Neutrophil (primary cell): ENCODE measurements at regions not wholly inside any gene's neighbourhood (a gene's known extent, or its start where the extent isn't known, plus 50 kb on each side); places are given as distances from the start of the nearest gene placed in this dataset.
"Not testable (repeated sequence)": the region's sequence is repeated elsewhere in the genome, so short reads cannot be mapped to it uniquely, and the experiment has no call there.

Experiments used
- H3K27ac ChIP-seq: fragments of 200-600 bp; sonication (generic); 2 replicates; pipeline ENCODE4 v1.5.1; 2016; ENCODE audit warnings: mild to moderate bottlenecking, moderate library complexity
- H3K27me3 ChIP-seq: fragments of 200-600 bp; sonication (generic); 2 replicates; pipeline ENCODE4 v1.6.0; 2016; ENCODE audit warnings: mild to moderate bottlenecking
- H3K36me3 ChIP-seq: fragments of 200-600 bp; sonication (generic); 2 replicates; pipeline ENCODE4 v1.5.1; 2017
- H3K4me1 ChIP-seq, 2 experiments: fragments of 200-600 bp in 1 of 2; sonication (generic) in 1 of 2; 1 replicate in 1 of 2; 2 replicates in 1 of 2; pipeline versions ENCODE4 v1.5.1 to v1.6.1; 2013 to 2016; ENCODE audit warnings: low read depth in 1 of 2, low read length in 1 of 2, mild to moderate bottlenecking in 1 of 2, moderate library complexity in 1 of 2; ENCODE audit not compliant: control insufficient read depth in 1 of 2, insufficient read depth in 1 of 2
- H3K4me3 ChIP-seq, 2 experiments: fragments of 200-600 bp in 1 of 2; sonication (generic) in 1 of 2; 1 replicate in 1 of 2; 2 replicates in 1 of 2; pipeline ENCODE4 v1.5.1; 2013 to 2016; ENCODE audit warnings: low read depth in 1 of 2, low read length in 1 of 2, mild to moderate bottlenecking in 1 of 2, moderate library complexity in 1 of 2
- H3K9me3 ChIP-seq: fragments of 200-600 bp; sonication (generic); 2 replicates; pipeline ENCODE4 v1.5.1; 2016
- CTCF ChIP-seq: fragments of 200-600 bp; sonication (generic); IDR thresholded peaks from 2 replicates; pipeline ENCODE4 v1.5.1; 2016; ENCODE audit warnings: antibody characterized with exemption

- Histone ChIP-seq H3K36me3 (no peaks in the 10 kb centered on the region), H3K4me1 (no peaks in the 10 kb centered on the region), H3K9me3 (no peaks in the 10 kb centered on the region), H3K4me3 (no peak overlapping the region), H3K27ac (no peak overlapping the region), H3K27me3 (no peaks in the 10 kb centered on the region)
- no peak for TF ChIP-seq CTCF
Observed at GRCh38 chr3:103863381-103863780, 1428.6 kb downstream of the ZPLD1 start.

GRCh38 chr3:103866113-103866512, 1431.3 kb downstream of the ZPLD1 start:
- TF ChIP-seq CTCF: no peak
- H3K27ac ChIP-seq: no peak overlapping the region
- H3K4me1 ChIP-seq: no peaks in the 10 kb centered on the region
- H3K27me3 ChIP-seq: no peaks in the 10 kb centered on the region
- H3K4me3 ChIP-seq: no peak overlapping the region
- H3K36me3 ChIP-seq: no peaks in the 10 kb centered on the region
- H3K9me3 ChIP-seq: no peaks in the 10 kb centered on the region

- Histone ChIP-seq H3K9me3 (no peaks in the 10 kb centered on the region), H3K27me3 (no peaks in the 10 kb centered on the region), H3K4me1 (no peaks in the 10 kb centered on the region), H3K36me3 (no peaks in the 10 kb centered on the region), H3K27ac (no peak overlapping the region), H3K4me3 (no peak overlapping the region)
- TF ChIP-seq CTCF: no peak
Observed at GRCh38 chr3:103873021-103873420, 1438.2 kb downstream of the ZPLD1 start.

- H3K4me3 ChIP-seq: no peak overlapping the region
- H3K4me1 ChIP-seq: no peaks in the 10 kb centered on the region
- no peaks in the 10 kb centered on the region for H3K36me3 ChIP-seq
- no peaks in the 10 kb centered on the region for H3K9me3 ChIP-seq
- H3K27ac ChIP-seq: no peak overlapping the region
- H3K27me3 ChIP-seq: no peaks in the 10 kb centered on the region
- no peak for TF ChIP-seq CTCF
Observed at GRCh38 chr3:103873897-103874545, 1439.2 kb downstream of the ZPLD1 start.

GRCh38 chr3:103881809-103882208, 1447.0 kb downstream of the ZPLD1 start:
- not testable (repeated sequence) for H3K4me1 ChIP-seq, H3K4me3 ChIP-seq

GRCh38 chr3:103889675-103890074, 1454.9 kb downstream of the ZPLD1 start:
- Histone ChIP-seq H3K4me1 (no peaks in the 10 kb centered on the region), H3K9me3 (no peaks in the 10 kb centered on the region), H3K27ac (no peak overlapping the region), H3K36me3 (no peaks in the 10 kb centered on the region), H3K27me3 (no peaks in the 10 kb centered on the region), H3K4me3 (no peak overlapping the region)
- no peak for TF ChIP-seq CTCF

More at GRCh38 chr3:103881809-103882208, 1447.0 kb downstream of the ZPLD1 start:
- not testable (repeated sequence) for H3K27ac ChIP-seq, H3K27me3 ChIP-seq, H3K9me3 ChIP-seq, H3K36me3 ChIP-seq
